ENCODE measurements at regions not wholly inside any gene's neighbourhood (a gene's known extent, or its start where the extent isn't known, plus 50 kb on each side); places are given as distances from the start of the nearest gene placed in this dataset.

DNA sequence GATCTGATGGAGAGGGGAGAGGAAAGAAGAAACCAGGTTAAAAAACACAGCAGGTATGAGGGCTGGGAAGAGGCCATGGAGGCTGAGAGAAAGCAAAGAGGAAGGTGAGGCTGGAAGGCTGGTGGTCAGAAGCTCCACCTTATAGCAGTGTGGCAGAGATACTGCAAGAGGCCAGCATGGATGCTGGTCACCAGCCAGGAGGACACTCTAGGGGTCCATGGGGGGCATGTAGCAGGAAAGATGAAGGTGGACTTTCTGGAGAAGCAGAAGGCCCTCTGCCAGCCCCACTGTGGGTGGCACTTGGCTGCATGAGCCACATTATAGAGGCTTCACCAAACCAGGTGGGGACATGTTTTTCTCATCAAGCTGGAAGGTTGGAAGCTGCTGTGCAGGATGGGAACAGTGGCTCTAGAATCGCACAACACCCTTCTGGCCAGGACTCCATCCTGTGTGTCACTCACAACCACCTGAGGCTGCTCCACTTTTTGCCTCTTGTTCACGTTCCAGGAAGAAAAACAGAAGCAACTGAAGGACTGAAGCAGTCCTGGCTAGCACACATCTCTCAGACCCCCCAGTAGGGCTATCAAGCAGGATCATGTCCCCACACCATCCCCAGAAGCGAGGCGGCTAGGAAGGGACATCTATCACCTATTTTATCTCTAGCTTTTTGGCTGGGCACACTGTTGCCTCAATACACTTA lies 587.5 kb upstream of the MGMT start:
- Histone ChIP-seq H3K27me3 (no peaks in the 10 kb centered on the region), H3K4me1 (no peaks in the 10 kb centered on the region), H3K27ac (no peak overlapping the region), H3K4me3 (no peak overlapping the region), H3K9me3 (peaks cover 0 to 13% (median 0%) of the 10 kb centered on the region in 3 donors), H3K36me3 (no peaks in the 10 kb centered on the region)
- WGBS, 2 donors: 81 to 83% methylated on average over 2 to 4 of the region's 4 CpGs
- no peak for DNase-seq
- no peak for TF ChIP-seq POLR2A (IDR thresholded peaks at IDR 0.05)
- TF ChIP-seq, protein P1, sequence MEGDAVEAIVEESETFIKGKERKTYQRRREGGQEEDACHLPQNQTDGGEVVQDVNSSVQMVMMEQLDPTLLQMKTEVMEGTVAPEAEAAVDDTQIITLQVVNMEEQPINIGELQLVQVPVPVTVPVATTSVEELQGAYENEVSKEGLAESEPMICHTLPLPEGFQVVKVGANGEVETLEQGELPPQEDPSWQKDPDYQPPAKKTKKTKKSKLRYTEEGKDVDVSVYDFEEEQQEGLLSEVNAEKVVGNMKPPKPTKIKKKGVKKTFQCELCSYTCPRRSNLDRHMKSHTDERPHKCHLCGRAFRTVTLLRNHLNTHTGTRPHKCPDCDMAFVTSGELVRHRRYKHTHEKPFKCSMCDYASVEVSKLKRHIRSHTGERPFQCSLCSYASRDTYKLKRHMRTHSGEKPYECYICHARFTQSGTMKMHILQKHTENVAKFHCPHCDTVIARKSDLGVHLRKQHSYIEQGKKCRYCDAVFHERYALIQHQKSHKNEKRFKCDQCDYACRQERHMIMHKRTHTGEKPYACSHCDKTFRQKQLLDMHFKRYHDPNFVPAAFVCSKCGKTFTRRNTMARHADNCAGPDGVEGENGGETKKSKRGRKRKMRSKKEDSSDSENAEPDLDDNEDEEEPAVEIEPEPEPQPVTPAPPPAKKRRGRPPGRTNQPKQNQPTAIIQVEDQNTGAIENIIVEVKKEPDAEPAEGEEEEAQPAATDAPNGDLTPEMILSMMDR (IDR thresholded peaks at IDR 0.05): no peak
- intact Hi-C loops (cut with DNase I): no loop called here

DNA sequence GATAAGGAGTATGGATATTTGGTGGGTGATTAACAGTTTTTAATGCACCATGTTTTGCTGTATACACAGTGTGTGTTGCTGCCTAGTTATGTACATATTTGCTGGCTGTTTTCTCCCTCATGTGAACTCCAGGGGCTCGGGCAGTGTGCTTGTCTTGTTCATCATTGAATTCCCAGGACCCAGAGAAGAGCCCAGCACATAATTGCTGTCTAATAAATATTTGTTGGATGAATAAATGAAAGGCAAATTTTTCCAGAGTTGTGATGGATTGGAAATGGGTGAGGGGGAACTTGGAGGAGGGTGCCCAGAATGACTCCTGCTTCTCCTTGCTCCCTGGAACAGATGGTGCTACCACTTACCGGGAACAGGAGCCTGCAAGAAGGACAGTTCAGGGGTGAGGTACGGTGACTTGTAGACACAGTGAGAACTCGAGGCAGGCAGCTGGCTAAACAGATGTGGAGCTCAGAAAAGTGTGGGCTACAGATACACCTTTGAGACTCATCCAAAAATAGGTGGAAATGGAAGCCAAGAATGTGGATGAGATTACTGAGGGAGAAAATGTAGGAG lies 586.8 kb upstream of the MGMT start:
- intact Hi-C loops (cut with DNase I): no loop called here
- TF ChIP-seq, protein P1 (IDR thresholded peaks at IDR 0.05): no peak
- no peak for TF ChIP-seq POLR2A (IDR thresholded peaks at IDR 0.05)
- 62 to 74% methylated on average over 3 to 4 of the region's 4 CpGs for WGBS, 2 donors
- Histone ChIP-seq H3K27me3 (no peaks in the 10 kb centered on the region), H3K27ac (no peak overlapping the region), H3K4me1 (no peaks in the 10 kb centered on the region), H3K4me3 (no peak overlapping the region), H3K9me3 (peaks cover 0 to 14% (median 0%) of the 10 kb centered on the region in 3 donors), H3K36me3 (no peaks in the 10 kb centered on the region)
- DNase-seq: no peak

DNA sequence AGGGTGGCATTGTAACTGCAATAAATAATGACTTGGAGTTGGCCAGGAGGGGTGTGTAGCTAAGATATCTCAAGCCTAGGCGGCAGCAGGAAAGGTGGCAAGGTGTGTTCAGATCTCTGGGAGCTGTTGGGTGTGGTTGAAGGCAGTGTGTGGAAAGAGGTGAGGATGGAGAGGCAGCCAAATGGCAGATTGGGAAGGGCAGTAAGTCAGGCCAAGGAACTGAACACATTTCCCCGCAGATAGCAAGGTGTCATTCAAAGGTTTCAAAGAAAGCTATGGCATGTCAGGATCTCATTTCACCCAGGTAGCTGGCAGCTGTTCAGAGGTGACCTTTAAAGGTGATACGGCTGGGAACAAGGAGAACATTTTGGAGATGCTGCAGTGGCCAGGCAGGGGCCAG lies 586.0 kb upstream of the MGMT start:
- intact Hi-C loops (cut with DNase I): no loop called here
- no peaks in the 10 kb centered on the region for H3K36me3 ChIP-seq
- H3K9me3 ChIP-seq: peaks cover 0 to 14% (median 0%) of the 10 kb centered on the region in 3 donors
- 81 to 82% methylated on average over 3 of the region's 3 CpGs for WGBS, 2 donors
- H3K27me3 ChIP-seq: no peaks in the 10 kb centered on the region
- TF ChIP-seq POLR2A (IDR thresholded peaks at IDR 0.05): no peak
- TF ChIP-seq, protein P1 (IDR thresholded peaks at IDR 0.05): no peak
- no peaks in the 10 kb centered on the region for H3K4me1 ChIP-seq
- no peak overlapping the region for H3K4me3 ChIP-seq
- no peak overlapping the region for H3K27ac ChIP-seq
- DNase-seq: no peak

DNA sequence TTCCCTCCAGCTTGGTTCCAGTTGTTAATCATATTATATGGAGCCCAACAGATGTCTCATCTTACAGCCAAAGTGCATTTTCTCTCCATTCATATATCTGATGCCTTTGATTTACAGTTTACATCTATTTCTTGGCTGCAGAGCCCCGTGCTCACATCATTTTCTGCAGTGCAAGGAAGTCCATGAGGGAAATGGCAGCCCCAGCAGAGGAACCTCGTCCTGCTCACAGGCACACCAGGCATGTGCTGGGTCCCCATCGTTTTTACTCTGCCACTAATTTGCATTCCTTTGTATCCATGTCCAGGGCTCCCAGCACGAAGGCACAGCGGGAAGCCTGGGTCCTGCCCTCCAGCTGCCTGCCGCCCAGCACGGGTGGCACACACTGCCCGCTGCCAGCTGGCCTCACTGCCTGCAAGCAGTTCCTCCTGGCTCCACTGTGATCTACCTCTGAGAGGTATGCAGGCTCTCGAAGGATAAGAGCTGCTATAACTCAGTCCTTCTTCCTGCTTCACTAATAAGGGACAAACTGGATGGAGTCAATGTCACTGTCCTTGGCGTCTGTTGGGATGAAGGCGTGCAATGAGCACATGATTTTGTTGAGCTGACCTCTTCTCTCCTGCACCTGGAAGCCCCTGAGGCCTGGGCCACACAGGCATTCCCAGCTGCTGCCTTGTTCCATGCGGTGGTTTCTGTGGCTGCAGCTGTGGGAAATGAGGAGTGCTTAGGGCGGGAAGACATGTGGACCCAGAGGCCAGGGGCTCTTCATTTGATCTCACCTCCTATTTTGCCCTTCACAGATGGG lies 583.6 kb upstream of the MGMT start:
- no peak for TF ChIP-seq POLR2A (IDR thresholded peaks at IDR 0.05)
- TF ChIP-seq, protein P1 (IDR thresholded peaks at IDR 0.05): no peak
- Histone ChIP-seq H3K9me3 (peaks cover 0 to 14% (median 5%) of the 10 kb centered on the region in 3 donors), H3K27ac (no peak overlapping the region), H3K4me3 (no peak overlapping the region), H3K36me3 (no peaks in the 10 kb centered on the region), H3K4me1 (no peaks in the 10 kb centered on the region), H3K27me3 (no peaks in the 10 kb centered on the region)
- 58 to 62% methylated on average over 7 to 10 of the region's 13 CpGs for WGBS, 2 donors
- DNase-seq: no peak
- intact Hi-C loops (cut with DNase I): no loop called here

DNA sequence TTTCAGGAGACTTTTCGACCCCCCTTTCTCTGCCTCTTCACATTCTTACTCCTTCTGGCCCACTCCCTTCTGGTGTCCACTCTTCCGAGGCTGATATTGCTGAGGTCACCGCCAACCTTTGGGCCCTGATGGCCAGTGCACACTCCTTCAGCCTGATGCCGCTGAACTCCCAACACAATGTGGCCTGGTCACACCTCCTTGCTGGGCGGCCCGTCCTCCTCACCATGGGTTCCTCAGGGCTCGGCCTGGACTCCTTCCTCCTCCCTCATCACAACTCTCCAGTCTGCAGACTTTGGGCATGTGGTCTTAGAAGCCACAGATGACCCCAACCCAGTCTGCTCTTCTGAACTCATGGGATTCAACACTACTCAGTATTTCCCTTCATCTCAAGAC lies 583.0 kb upstream of the MGMT start:
- TF ChIP-seq, protein P1 (IDR thresholded peaks at IDR 0.05): no peak
- TF ChIP-seq POLR2A (IDR thresholded peaks at IDR 0.05): no peak
- Histone ChIP-seq H3K27me3 (no peaks in the 10 kb centered on the region), H3K27ac (no peak overlapping the region), H3K4me3 (no peak overlapping the region), H3K4me1 (no peaks in the 10 kb centered on the region), H3K9me3 (peaks cover 0 to 14% (median 5%) of the 10 kb centered on the region in 3 donors), H3K36me3 (no peaks in the 10 kb centered on the region)
- DNase-seq: no peak
- intact Hi-C loops (cut with DNase I): no loop called here
- WGBS, 2 donors: 73 to 81% methylated on average over 7 of the region's 7 CpGs
